Pancreas (tissue), 10 donors: ENCODE measurements at regions not wholly inside any gene's neighbourhood (a gene's known extent, or its start where the extent isn't known, plus 50 kb on each side); places are given as distances from the start of the nearest gene placed in this dataset.
A peak's percentile ranks its signal among the peaks of the same experiment; 100 is the strongest.

Source experiments
- ATAC-seq, 4 donors: fragments of 200-7000 bp; cut with Tn5 transposase; one replicate each; pipeline versions ENCODE4 v1.8.0 to v1.9.1; 2020; ENCODE audit warnings: mild to moderate bottlenecking in 4 of 4, moderate library complexity in 4 of 4
- DNase-seq, 6 donors: peaks; one replicate each; pipeline ENCODE4 v3.0.0-alpha.2; 2020
- FAIRE-seq: peaks from 2 replicates; lab custom pipeline; 2012; peaks lifted over from hg19 to GRCh38; lab: Jason Lieb, UNC
- H3K27ac ChIP-seq, 4 donors: fragments of 200-600 bp; sonication (generic); 1 replicate in 3 of 4; 2 replicates in 1 of 4; pipeline versions ENCODE4 v1.5.0 to v1.8.0; 2020
- H3K27me3 ChIP-seq, 4 donors: fragments of 200-600 bp; one replicate each; pipeline ENCODE4 v1.8.0; 2021
- H3K36me3 ChIP-seq, 3 donors: fragments of 200-600 bp; sonication (generic) in 1 of 3; one replicate each; pipeline versions ENCODE4 v1.5.0 to v1.8.0; 2020 to 2021
- H3K4me1 ChIP-seq, 3 donors: fragments of 200-600 bp; one replicate each; pipeline ENCODE4 v1.8.0; 2021
- H3K4me3 ChIP-seq, 4 donors: fragments of 200-600 bp; sonication (generic) in 2 of 4; one replicate each; pipeline versions ENCODE4 v1.5.0 to v1.8.0; 2020 to 2021
- H3K9me3 ChIP-seq, 4 donors: fragments of 200-600 bp; one replicate each; pipeline ENCODE4 v1.8.0; 2021
- WGBS, 2 donors: extraction: QIAGEN DNeasy Blood & Tissue Kit; methylation state at CpG; one replicate each; pipeline ENCODE4 v1.1.7; 2013; 5-methylcytosine and 5-hydroxymethylcytosine counted together
- intact Hi-C, 3 donors: fragments of 100-400 bp; cut with DNase I; formaldehyde crosslinking; loops; one replicate each; pipeline versions ENCODE4 v1.11.1 to v1.14.2; 2022
- TF ChIP-seq, protein P1 (sequence below), 4 donors: fragments of 200-600 bp; sonication (generic) in 3 of 4; IDR thresholded peaks; one replicate each; pipeline versions ENCODE4 v1.5.0 to v1.8.0; 2021; ENCODE audit warnings: antibody characterized with exemption in 4 of 4
- donor health status: healthy with polysubstance abuse.
- donor health status: DM: no; HTN: no; CAD: no; lungs with moderate emphysema.
- donor health status: DM: no; HTN: no; CAD: no.
- donor health status: control.
- donor health status: control.
- donor health status: Bipolar disorder and iron deficiency.
- donor health status: DM: yes; HTN: yes; CAD: no.
- donor health status: DM: no; HTN: no; CAD: no.
- donor health status: DM: no; HTN: no; CAD: no.
- donor health status: DM: yes; HTN: yes; CAD: no.

DNA sequence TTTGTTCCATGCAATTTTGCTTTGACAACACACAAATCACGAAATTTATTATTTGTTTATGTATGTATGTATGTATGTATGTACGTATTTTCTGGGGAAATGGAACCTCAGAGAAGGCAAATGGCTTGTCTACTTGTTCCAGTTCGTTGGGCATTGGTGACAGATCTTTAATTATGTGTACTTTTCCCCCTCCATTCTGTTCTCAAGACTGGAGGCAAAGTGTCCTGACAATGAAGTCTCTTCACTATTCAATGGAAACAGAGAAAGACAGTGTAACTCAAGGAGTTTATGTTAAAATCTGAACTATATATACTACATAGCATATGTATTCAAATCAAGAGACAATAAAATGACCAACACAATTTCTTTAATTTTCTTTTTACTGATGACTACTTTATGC is 245.7 kb upstream of the PTBP2 start:
- H3K4me3 ChIP-seq = no peak overlapping the region
- FAIRE-seq (no peak), ATAC-seq (no peak), DNase-seq (no peak)
- intact Hi-C loops = no loop called here
- H3K36me3 ChIP-seq = no peaks in the 10 kb centered on the region
- no peaks in the 10 kb centered on the region for H3K4me1 ChIP-seq
- H3K27me3 ChIP-seq = no peaks in the 10 kb centered on the region
- H3K9me3 ChIP-seq = no peaks in the 10 kb centered on the region
- no peak overlapping the region for H3K27ac ChIP-seq
- TF ChIP-seq, protein P1, sequence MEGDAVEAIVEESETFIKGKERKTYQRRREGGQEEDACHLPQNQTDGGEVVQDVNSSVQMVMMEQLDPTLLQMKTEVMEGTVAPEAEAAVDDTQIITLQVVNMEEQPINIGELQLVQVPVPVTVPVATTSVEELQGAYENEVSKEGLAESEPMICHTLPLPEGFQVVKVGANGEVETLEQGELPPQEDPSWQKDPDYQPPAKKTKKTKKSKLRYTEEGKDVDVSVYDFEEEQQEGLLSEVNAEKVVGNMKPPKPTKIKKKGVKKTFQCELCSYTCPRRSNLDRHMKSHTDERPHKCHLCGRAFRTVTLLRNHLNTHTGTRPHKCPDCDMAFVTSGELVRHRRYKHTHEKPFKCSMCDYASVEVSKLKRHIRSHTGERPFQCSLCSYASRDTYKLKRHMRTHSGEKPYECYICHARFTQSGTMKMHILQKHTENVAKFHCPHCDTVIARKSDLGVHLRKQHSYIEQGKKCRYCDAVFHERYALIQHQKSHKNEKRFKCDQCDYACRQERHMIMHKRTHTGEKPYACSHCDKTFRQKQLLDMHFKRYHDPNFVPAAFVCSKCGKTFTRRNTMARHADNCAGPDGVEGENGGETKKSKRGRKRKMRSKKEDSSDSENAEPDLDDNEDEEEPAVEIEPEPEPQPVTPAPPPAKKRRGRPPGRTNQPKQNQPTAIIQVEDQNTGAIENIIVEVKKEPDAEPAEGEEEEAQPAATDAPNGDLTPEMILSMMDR (IDR thresholded peaks at IDR 0.05) = no peak
- 33 to 38% methylated on average over 3 of the region's 3 CpGs for WGBS, 2 donors

DNA sequence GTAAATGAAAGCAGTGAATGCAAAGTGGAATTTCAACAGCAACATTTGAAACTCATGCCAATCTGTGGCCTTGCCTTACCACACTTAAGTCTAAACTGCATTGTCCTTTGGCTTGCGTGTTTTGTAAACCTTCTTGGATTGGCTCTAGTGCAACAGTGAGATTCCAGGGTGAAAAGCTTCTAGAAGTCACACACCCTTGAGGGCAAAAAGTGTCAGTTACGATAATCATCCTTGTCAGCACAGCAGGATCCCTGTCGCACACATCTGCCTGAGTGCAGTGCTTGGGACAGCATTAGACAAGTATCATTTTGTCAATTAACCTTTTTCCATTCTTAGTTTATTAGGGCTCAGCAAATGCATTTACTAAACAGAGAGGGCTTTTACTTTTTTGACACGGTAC is 243.4 kb upstream of the PTBP2 start:
- Histone ChIP-seq H3K36me3 (no peaks in the 10 kb centered on the region), H3K9me3 (no peaks in the 10 kb centered on the region), H3K4me1 (no peaks in the 10 kb centered on the region), H3K27me3 (no peaks in the 10 kb centered on the region), H3K27ac (no peak overlapping the region), H3K4me3 (no peak overlapping the region)
- intact Hi-C loops = no loop called here
- no peak for DNase-seq
- TF ChIP-seq, protein P1 (IDR thresholded peaks at IDR 0.05) = no peak
- no peak for FAIRE-seq
- ATAC-seq = no peak
- WGBS, 2 donors = 64 to 76% methylated on average over 4 of the region's 4 CpGs

DNA sequence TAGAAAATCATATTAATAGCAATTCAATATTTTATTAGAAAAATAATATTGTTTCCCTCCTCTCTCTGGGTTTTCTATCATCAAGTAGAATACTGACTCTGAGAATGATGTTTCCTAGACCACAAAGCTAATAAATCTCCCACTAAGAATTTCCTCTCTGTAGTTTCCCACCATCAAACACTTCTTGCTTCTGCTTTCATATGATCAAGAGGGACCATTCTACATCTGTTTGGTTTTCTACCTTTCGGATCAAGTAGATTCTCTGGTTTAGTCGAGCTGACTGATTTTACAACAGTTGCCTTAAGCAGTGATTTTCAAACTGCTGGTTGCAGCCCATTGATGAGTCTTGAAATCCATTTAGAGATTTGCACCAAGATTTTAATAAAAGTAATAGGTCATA is 240.2 kb upstream of the PTBP2 start:
- TF ChIP-seq, protein P1 (IDR thresholded peaks at IDR 0.05) = no peak
- no peaks in the 10 kb centered on the region for H3K27me3 ChIP-seq
- DNase-seq = no peak
- H3K36me3 ChIP-seq = no peaks in the 10 kb centered on the region
- intact Hi-C loops = no loop called here
- FAIRE-seq = no peak
- H3K4me3 ChIP-seq = no peak overlapping the region
- no peaks in the 10 kb centered on the region for H3K9me3 ChIP-seq
- H3K4me1 ChIP-seq = no peaks in the 10 kb centered on the region
- H3K27ac ChIP-seq = no peak overlapping the region
- ATAC-seq = no peak
- 62 to 73% methylated on average over 2 of the region's 2 CpGs for WGBS, 2 donors

DNA sequence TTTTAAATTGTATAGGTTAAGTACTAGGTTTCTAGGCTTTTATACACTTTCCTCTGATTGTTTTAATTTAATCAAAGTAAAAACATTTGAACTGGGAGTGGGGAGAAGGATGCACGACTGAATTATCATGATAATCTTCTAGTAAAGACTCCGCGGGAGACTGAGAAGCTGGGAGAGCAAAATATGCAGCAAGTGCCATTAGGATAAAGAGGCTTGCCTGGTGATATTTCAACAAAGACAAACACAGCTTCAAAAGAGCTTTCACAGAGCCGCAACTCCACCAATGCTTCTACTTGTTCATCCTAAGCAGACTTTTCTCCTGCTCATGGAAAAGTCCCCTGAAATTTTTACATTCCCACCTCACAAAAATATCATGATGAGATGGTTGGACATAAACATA is 239.0 kb upstream of the PTBP2 start:
- DNase-seq = no peak
- no peak for ATAC-seq
- Histone ChIP-seq H3K9me3 (no peaks in the 10 kb centered on the region), H3K4me3 (no peak overlapping the region), H3K27me3 (no peaks in the 10 kb centered on the region), H3K36me3 (no peaks in the 10 kb centered on the region), H3K4me1 (no peaks in the 10 kb centered on the region), H3K27ac (no peak overlapping the region)
- WGBS, 2 donors = 26 to 31% methylated on average over 4 of the region's 4 CpGs
- no peak for FAIRE-seq
- intact Hi-C loops = no loop called here
- TF ChIP-seq, protein P1 (IDR thresholded peaks at IDR 0.05) = no peak

DNA sequence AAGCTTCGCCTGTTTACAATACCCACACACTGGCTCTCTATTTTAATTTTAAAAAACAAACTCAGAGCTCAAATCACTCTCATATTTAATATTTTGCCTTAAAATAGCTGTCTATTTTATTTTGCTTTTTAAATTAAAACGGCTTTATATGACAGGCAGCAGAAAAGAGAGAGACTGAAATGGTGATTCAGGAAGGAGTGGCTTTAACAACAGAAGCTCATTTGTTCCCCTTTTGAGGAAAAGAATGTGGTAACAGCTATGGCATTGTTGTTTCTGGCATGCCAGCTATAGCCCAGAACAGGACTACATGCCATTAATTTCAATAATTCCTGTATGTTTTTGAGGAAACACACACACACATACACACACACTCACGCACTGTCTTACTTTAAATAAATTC is 234.2 kb upstream of the PTBP2 start:
- peak; percentile 51 to 80 (median 62) for ATAC-seq
- 28 to 31% methylated on average over 3 of the region's 3 CpGs for WGBS, 2 donors

More for the DNA sequence above, 234.2 kb upstream of the PTBP2 start:
- Histone ChIP-seq H3K4me3 (no peak overlapping the region), H3K9me3 (no peaks in the 10 kb centered on the region), H3K4me1 (no peaks in the 10 kb centered on the region), H3K27ac (peak overlapping the region in 3 of 4 donors; percentile 12 to 53 (median 47)), H3K27me3 (no peaks in the 10 kb centered on the region), H3K36me3 (no peaks in the 10 kb centered on the region)
- TF ChIP-seq, protein P1 (IDR thresholded peaks at IDR 0.05) = no peak
- intact Hi-C loops = no loop called here
- DNase-seq (no peak), FAIRE-seq (no peak)
